ENCODE measurements at regions not wholly inside any gene's neighbourhood (a gene's known extent, or its start where the extent isn't known, plus 50 kb on each side); places are given as distances from the start of the nearest gene placed in this dataset.

DNA sequence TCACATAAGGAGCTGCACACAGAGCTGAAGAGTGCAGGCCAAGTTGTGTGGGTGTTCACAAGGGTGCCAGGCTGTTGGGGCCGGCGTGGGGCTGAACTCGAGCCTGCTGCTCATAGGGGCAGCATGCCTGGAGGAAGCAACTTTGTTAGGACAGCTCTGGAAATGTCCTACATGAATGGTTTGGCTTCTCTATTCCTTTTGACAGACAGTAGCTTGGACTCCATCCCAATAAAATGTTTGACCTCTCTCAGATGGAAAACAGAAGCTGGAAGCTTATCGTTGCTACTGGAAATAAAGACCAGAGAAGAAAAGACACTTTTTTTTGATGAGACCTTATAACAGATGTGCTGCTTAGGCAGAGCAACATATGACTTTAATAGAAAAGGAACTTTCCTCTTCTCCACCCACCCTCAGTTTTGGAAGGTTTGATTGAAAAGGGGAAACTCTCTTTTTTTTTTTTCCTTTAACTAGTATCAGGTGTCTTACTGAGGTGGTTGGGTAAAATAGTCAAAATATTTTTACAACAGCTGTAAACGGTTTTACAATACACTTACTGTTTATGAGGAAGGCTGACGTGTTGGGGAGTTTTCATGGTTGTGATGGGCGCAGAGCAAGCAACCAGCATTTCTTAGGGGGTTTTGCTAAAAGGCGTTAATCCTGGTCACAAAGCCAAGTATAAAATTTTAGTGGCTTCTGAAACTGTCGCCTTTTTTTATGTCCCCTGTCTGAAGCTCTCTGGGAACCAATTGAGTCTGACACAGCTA, 80.7 kb upstream of the EEF1E1 start:
- Histone ChIP-seq H3K9me3 (ENCODE audit: control insufficient read depth, insufficient read depth, low read length) (no peaks in the 10 kb centered on the region), H3F3A (ENCODE audit: control insufficient read depth, insufficient read depth) (no peaks in the 10 kb centered on the region), H3K27ac (ENCODE audit: low read depth, low read length) (no peak overlapping the region), H3K79me2 (ENCODE audit: control insufficient read depth, low read length) (no peaks in the 10 kb centered on the region), H3K4me3 (ENCODE audit: low read length) (no peak overlapping the region), H4K20me1 (ENCODE audit: control insufficient read depth, insufficient read depth, low read depth, low read length) (no peaks in the 10 kb centered on the region), H3K27me3 (ENCODE audit: control insufficient read depth, low read length) (no peaks in the 10 kb centered on the region), H3K36me3 (ENCODE audit: control insufficient read depth, low read length) (no peaks in the 10 kb centered on the region), H3K4me1 (ENCODE audit: control insufficient read depth, low read length) (no peaks in the 10 kb centered on the region), H3K9me2 (replicated peaks; ENCODE audit: control insufficient read depth, low read length) (no peaks in the 10 kb centered on the region), H3K4me2 (ENCODE audit: low read length) (no peak overlapping the region)
- TF ChIP-seq, protein P1, sequence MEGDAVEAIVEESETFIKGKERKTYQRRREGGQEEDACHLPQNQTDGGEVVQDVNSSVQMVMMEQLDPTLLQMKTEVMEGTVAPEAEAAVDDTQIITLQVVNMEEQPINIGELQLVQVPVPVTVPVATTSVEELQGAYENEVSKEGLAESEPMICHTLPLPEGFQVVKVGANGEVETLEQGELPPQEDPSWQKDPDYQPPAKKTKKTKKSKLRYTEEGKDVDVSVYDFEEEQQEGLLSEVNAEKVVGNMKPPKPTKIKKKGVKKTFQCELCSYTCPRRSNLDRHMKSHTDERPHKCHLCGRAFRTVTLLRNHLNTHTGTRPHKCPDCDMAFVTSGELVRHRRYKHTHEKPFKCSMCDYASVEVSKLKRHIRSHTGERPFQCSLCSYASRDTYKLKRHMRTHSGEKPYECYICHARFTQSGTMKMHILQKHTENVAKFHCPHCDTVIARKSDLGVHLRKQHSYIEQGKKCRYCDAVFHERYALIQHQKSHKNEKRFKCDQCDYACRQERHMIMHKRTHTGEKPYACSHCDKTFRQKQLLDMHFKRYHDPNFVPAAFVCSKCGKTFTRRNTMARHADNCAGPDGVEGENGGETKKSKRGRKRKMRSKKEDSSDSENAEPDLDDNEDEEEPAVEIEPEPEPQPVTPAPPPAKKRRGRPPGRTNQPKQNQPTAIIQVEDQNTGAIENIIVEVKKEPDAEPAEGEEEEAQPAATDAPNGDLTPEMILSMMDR (IDR thresholded peaks at IDR 0.05; ENCODE audit: low read depth, low read length, poor library complexity, severe bottlenecking): no peak
- TF ChIP-seq EZH2phosphoT487 (IDR thresholded peaks at IDR 0.05; ENCODE audit: borderline replicate concordance, low read length): no peak

DNA sequence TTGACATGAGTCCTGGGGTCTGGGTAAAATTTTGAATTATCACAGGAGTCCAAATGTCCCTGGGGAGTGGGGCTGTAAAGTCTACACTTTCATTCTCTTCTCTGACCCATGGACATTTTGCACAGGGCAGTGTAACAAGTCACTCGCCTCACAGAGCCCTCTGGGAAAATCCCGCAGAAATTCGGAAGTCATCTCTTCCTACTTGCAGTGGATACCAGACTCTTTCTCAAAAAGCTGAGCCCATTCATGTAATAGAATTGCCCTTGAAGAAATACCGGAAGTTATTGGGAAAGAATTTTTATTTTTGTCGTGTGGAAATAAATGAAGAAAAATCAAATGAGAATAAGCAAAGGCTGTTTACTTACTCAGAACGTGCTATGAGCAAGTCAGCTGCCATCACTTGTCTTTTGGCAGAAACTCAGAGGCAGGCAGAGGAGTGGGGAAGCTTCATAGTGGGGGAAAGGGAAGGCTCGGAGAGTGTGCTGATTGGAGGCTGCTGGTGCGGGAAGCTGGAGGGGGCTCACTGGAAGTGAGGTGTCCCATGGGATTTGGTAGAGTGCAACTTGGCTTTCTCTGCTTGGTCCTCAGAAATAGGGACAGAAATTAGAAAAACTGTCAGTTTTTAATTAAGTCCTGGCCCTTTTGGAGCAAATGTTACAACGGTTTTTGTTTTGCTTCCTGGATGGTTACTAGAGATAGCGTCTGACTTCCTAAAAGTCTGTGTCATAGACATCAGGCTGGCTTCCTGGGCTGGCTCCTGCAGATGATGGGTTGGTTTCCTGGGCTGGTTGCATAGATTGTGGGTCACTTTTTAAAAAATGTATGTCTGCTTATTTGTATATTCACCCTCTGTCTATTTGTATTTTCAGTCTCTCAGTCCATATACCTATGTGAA, 79.8 kb upstream of the EEF1E1 start:
- H3K27ac ChIP-seq (ENCODE audit: low read depth, low read length): no peak overlapping the region
- no peaks in the 10 kb centered on the region for H3F3A ChIP-seq (ENCODE audit: control insufficient read depth, insufficient read depth)
- no peaks in the 10 kb centered on the region for H3K4me1 ChIP-seq (ENCODE audit: control insufficient read depth, low read length)
- no peaks in the 10 kb centered on the region for H3K9me3 ChIP-seq (ENCODE audit: control insufficient read depth, insufficient read depth, low read length)
- no peak for TF ChIP-seq EZH2phosphoT487 (IDR thresholded peaks at IDR 0.05; ENCODE audit: borderline replicate concordance, low read length)
- TF ChIP-seq, protein P1 (IDR thresholded peaks at IDR 0.05; ENCODE audit: low read depth, low read length, poor library complexity, severe bottlenecking): no peak
- H3K9me2 ChIP-seq (replicated peaks; ENCODE audit: control insufficient read depth, low read length): no peaks in the 10 kb centered on the region
- H3K4me2 ChIP-seq (ENCODE audit: low read length): no peak overlapping the region
- no peaks in the 10 kb centered on the region for H4K20me1 ChIP-seq (ENCODE audit: control insufficient read depth, insufficient read depth, low read depth, low read length)
- H3K27me3 ChIP-seq (ENCODE audit: control insufficient read depth, low read length): no peaks in the 10 kb centered on the region
- H3K4me3 ChIP-seq (ENCODE audit: low read length): no peak overlapping the region
- H3K36me3 ChIP-seq (ENCODE audit: control insufficient read depth, low read length): no peaks in the 10 kb centered on the region
- H3K79me2 ChIP-seq (ENCODE audit: control insufficient read depth, low read length): no peaks in the 10 kb centered on the region

DNA sequence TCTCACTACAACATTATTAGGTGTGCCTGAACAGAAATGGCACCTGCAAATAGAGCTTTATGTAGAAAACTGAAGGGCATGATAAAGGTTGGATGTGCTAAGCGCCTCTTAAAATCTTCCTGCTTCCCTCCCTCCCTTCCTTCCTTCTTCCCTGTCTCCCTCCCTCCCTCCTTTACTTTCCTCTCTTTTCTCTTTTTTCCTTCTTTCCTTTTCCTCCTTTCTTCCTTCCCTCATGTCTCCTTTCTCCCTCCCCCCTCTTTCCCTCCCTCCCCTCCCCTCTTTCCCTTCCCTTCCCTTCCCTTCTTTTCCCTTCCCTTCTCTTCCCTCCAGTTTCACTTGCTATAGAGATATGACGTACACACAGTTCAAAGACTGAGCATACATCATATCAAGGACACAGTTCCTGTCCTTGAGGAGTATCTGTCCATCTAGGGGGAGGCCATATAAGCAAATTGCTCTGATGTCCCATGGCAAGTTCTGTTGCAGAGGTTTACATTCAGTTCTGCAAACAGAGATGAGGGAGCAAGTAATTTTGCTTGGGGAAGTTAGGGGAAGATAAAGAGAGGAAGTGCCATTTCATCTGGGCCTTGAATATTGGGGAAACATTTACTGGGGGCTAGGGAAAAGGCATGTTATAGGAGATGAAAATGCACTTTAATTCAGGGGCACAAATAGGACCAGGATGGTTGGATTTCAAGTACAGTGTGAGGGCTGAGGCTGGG, 79.0 kb upstream of the EEF1E1 start:
- no peaks in the 10 kb centered on the region for H3K36me3 ChIP-seq (ENCODE audit: control insufficient read depth, low read length)
- no peaks in the 10 kb centered on the region for H3K4me1 ChIP-seq (ENCODE audit: control insufficient read depth, low read length)
- H3K79me2 ChIP-seq (ENCODE audit: control insufficient read depth, low read length): no peaks in the 10 kb centered on the region
- H3K4me3 ChIP-seq (ENCODE audit: low read length): no peak overlapping the region
- no peaks in the 10 kb centered on the region for H4K20me1 ChIP-seq (ENCODE audit: control insufficient read depth, insufficient read depth, low read depth, low read length)
- no peak overlapping the region for H3K27ac ChIP-seq (ENCODE audit: low read depth, low read length)
- H3K9me3 ChIP-seq (ENCODE audit: control insufficient read depth, insufficient read depth, low read length): no peaks in the 10 kb centered on the region
- H3K9me2 ChIP-seq (replicated peaks; ENCODE audit: control insufficient read depth, low read length): no peaks in the 10 kb centered on the region
- H3F3A ChIP-seq (ENCODE audit: control insufficient read depth, insufficient read depth): no peaks in the 10 kb centered on the region
- no peak overlapping the region for H3K4me2 ChIP-seq (ENCODE audit: low read length)
- TF ChIP-seq EZH2phosphoT487 (IDR thresholded peaks at IDR 0.05; ENCODE audit: borderline replicate concordance, low read length): no peak
- TF ChIP-seq, protein P1 (IDR thresholded peaks at IDR 0.05; ENCODE audit: low read depth, low read length, poor library complexity, severe bottlenecking): no peak
- H3K27me3 ChIP-seq (ENCODE audit: control insufficient read depth, low read length): no peaks in the 10 kb centered on the region

All from DOHH2 (cell line).